HAP-1 (cell line): ENCODE measurements at regions not wholly inside any gene's neighbourhood (a gene's known extent, or its start where the extent isn't known, plus 50 kb on each side); places are given as distances from the start of the nearest gene placed in this dataset.
"Not testable (repeated sequence)": the region's sequence is repeated elsewhere in the genome, so short reads cannot be mapped to it uniquely, and the experiment has no call there.

Source experiments
- DNase-seq, 2 experiments: peaks; one replicate each; pipeline ENCODE4 v3.0.0-alpha.2; 2016 to 2020; ENCODE audit warnings: low spot score in 2 of 2
- H3K27me3 ChIP-seq: fragments of 250-450 bp; sonication (Bioruptor Pico); 2 replicates; pipeline ENCODE4 v1.5.1; 2020; ENCODE audit warnings: low read depth, mild to moderate bottlenecking, moderate library complexity
- H3K36me3 ChIP-seq: fragments of 250-450 bp; sonication (Bioruptor Pico); replicated peaks from 2 replicates; pipeline ENCODE4 v1.5.1; 2020; ENCODE audit warnings: mild to moderate bottlenecking
- H3K4me1 ChIP-seq: fragments of 250-450 bp; sonication (Bioruptor Pico); 2 replicates; pipeline ENCODE4 v1.5.1; 2020; ENCODE audit warnings: mild to moderate bottlenecking
- H3K4me3 ChIP-seq: fragments of 250-450 bp; sonication (Bioruptor Pico); 2 replicates; pipeline ENCODE4 v1.5.1; 2020; ENCODE audit warnings: mild to moderate bottlenecking, moderate library complexity
- H3K9me3 ChIP-seq: fragments of 250-450 bp; sonication (Bioruptor Pico); 2 replicates; pipeline ENCODE4 v1.5.1; 2020; ENCODE audit warnings: mild to moderate bottlenecking, moderate library complexity
- in situ Hi-C: fragments of 300-500 bp; cut with MboI; formaldehyde crosslinking; loops from 3 replicates; pipeline ENCODE4 v1.14.3; 2020; ENCODE audit warnings: low sequenced_read_pairs, inconsistent platforms, mixed read lengths

DNA sequence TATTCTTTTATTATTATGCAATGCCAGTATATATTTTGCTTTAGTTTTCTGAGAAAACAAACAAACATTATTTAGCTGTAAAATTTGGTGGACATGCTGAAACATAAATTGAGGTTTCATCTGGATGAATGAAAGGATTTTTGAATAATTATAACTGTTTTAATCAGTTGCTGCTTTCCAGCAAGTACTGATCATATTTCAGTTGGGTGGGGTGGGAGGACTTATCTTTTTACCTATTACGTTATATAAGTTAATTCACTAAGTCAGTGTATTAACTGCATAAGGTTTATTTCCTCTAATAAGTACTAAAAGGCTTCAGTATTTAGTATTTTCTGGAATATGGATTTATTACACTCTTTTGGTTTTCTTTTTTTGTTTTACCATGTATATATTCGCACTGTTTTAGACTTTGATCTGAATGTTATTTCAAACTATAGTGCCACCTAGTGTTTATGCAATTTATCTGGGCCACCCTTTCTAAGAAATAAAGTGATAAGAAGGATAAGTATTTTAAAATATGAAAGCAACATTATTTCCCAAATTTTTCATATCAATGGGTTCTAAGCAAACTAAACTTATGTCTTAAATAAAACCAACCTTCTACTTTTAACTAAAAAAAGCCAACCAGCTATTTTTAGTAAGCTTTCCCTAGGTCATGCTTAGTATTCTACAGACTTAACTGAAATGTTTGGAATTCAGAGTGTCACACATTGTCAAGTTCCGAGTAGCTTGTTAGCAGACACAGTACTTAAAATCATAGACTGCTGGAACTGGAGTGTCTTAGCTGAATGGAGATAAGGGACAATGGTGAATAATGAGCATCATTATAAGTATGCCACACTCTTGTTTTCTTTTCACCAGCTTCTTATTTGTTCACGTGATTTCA, 105.4 kb upstream of the MCHR2 start:
- H3K4me1 ChIP-seq, result peaks cover 2% of the 10 kb centered on the region; the same call in 1 of the 2 replicates
- peak in 1 of 2 experiments; percentile 60 for DNase-seq
- no peaks in the 10 kb centered on the region for H3K27me3 ChIP-seq
- no peaks in the 10 kb centered on the region for H3K36me3 ChIP-seq
- in situ Hi-C loops, result loop anchor here (10.0 kb wide), 1 partner anchor 235 kb away; no protein-coding TSS in a partner anchor
- H3K4me3 ChIP-seq, result no peak overlapping the region
- H3K9me3 ChIP-seq, result no peaks in the 10 kb centered on the region

DNA sequence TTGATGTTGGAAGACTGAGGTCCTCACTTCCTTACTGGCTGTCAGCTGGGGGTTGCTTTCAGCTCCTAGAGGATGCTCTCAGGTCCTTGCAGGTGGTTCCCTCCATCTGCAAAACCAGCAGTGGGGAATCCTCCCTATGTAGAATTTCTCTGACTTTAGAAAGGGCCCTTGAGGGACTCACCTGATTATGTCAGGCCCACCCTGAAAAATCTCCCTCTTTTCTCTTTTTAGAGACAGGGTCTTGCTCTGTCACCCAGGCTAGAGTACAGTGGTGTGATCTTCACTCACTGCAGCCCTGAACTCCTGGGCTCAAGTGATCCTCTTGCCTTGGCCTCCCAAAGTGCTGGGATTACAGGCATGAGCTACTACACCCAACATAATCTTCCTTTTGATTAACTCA, 102.9 kb upstream of the MCHR2 start:
- no peak overlapping the region for H3K4me3 ChIP-seq
- H3K4me1 ChIP-seq, result peaks cover 2% of the 10 kb centered on the region; the same call in 1 of the 2 replicates
- H3K27me3 ChIP-seq, result no peaks in the 10 kb centered on the region
- in situ Hi-C loops, result loop anchor here (10.0 kb wide), 1 partner anchor 232 kb away; no protein-coding TSS in a partner anchor
- H3K9me3 ChIP-seq, result no peaks in the 10 kb centered on the region
- H3K36me3 ChIP-seq, result no peaks in the 10 kb centered on the region
- DNase-seq, result no peak

DNA sequence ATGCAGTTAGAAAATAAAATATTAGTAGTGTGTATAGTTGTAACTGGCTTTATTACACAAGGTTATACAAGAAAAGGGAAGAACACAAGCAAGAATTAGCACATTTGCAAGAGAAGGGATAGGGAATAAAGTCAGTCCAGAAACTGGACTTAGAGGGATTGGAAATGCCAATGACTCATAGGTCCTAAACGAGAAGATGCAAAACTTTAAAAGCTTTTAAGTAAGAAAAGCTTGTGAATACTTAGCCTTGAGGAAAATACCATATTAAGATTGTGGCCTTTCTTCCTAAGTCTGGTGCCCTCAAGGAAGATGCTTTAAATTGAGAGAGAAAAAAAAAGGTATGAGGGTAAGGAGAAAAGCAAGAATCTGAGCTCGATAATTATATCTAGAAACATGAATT, 102.3 kb upstream of the MCHR2 start:
- in situ Hi-C loops, result loop anchor here (10.0 kb wide), 1 partner anchor 232 kb away; no protein-coding TSS in a partner anchor
- H3K9me3 ChIP-seq, result no peaks in the 10 kb centered on the region
- H3K36me3 ChIP-seq, result no peaks in the 10 kb centered on the region
- peaks cover 2% of the 10 kb centered on the region; the same call in 1 of the 2 replicates for H3K4me1 ChIP-seq
- H3K27me3 ChIP-seq, result no peaks in the 10 kb centered on the region
- no peak overlapping the region for H3K4me3 ChIP-seq
- peak in 1 of 2 experiments; percentile 60 for DNase-seq

DNA sequence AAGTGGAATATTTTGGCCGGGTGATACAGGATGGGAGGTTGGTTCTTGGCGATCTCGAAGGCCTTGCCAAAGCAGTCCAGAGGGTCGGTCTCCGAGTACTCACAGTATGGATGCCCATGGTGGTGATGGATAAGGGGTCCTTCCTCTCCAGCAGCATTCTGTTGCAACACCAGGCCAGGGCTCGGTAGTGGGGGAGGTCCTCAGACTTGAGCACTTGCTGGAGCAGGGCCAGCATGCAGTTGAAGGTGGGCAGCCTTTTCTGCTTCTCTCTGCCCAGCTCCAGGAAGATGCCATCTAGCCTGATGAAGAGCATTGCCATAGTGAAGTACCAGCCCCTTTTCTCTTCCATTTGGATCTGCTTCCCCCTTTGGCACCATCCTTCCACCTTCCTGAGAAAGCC, 99.4 kb upstream of the MCHR2 start:
- H3K36me3 ChIP-seq, result no peaks in the 10 kb centered on the region
- no peaks in the 10 kb centered on the region for H3K27me3 ChIP-seq
- no peaks in the 10 kb centered on the region for H3K9me3 ChIP-seq
- H3K4me3 ChIP-seq, result no peak overlapping the region
- DNase-seq, result no peak
- peaks cover 2% of the 10 kb centered on the region; the same call in 1 of the 2 replicates for H3K4me1 ChIP-seq
- in situ Hi-C loops, result loop anchor here (10.0 kb wide), 1 partner anchor 229 kb away; no protein-coding TSS in a partner anchor

DNA sequence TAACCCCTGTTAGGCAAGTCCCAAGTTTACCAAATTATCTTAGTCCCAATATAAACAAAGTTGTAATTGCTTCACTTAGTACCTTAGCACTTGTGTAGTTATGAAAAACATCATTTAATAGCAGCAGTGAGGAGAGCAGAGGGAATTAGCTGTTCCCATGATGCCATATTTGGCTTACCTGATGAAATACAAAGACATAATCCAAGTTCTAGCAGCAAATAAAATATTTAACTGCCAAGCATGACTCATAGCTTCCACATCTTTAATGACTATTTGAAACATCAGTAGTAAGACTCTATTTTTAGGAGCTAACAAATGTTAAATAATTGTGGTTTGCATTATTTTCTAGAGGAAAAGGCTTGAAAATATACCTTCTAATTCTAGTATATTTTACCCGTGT, 94.0 kb upstream of the MCHR2 start:
- DNase-seq, result no peak
- Histone ChIP-seq H3K36me3 (no peaks in the 10 kb centered on the region), H3K4me3 (no peak overlapping the region), H3K9me3 (no peaks in the 10 kb centered on the region), H3K27me3 (no peaks in the 10 kb centered on the region), H3K4me1 (no peaks in the 10 kb centered on the region)
- in situ Hi-C loops, result no loop called here

DNA sequence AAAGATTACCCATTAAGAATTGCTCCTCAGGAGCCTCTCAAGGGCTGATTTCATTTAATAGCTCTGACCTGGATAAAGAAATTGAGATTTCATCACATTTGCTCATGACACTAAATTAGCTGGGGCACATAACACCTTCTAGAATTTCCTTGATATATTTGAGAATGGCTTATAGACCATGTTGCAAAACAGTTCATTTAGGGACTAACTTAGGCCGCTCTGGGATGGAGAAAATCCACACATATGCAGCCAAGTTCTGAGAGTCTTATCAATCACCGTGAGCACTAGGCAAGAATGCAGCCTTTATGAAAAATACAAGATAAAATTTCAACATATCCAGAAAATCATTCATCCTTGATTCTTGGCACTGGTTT, 91.0 kb upstream of the MCHR2 start:
- in situ Hi-C loops, result no loop called here
- Histone ChIP-seq H3K27me3 (no peaks in the 10 kb centered on the region), H3K4me3 (no peak overlapping the region), H3K36me3 (no peaks in the 10 kb centered on the region), H3K4me1 (no peaks in the 10 kb centered on the region), H3K9me3 (no peaks in the 10 kb centered on the region)
- DNase-seq, result no peak

DNA sequence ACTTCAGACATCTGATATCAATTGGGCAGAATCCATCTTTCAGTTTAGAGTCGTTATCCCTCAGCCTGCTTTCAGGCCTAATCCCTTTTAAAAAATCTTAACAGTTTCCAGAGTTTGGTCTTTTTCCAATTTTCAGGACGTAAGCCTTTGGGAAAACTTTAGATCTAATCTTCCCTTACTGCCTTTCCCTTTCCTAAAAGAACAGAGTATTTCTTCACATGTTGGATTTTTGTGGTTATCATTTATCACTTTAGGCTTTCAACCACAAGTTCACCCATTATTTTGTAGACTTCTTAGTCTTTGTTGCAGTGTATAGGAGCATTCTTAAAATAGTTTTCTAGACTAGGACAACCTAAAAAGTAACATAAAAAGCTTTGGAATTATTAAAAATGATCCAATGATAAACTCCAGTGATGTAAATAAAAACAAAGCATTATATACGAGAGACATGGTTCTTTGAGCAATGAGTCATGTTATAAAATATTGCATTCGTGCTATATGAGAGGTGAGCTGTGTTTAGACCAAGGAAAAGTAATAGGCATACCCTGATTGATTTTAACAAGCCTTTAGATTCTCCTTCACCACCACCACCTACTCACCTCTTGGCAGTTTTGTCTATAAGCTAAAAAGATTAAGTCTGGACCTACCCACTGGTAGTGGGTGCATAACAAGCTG, 90.4 kb upstream of the MCHR2 start:
- peak in 1 of 2 experiments; percentile 6 for DNase-seq
- Histone ChIP-seq H3K9me3 (no peaks in the 10 kb centered on the region), H3K36me3 (no peaks in the 10 kb centered on the region), H3K4me3 (no peak overlapping the region), H3K4me1 (no peaks in the 10 kb centered on the region), H3K27me3 (no peaks in the 10 kb centered on the region)
- in situ Hi-C loops, result no loop called here

DNA sequence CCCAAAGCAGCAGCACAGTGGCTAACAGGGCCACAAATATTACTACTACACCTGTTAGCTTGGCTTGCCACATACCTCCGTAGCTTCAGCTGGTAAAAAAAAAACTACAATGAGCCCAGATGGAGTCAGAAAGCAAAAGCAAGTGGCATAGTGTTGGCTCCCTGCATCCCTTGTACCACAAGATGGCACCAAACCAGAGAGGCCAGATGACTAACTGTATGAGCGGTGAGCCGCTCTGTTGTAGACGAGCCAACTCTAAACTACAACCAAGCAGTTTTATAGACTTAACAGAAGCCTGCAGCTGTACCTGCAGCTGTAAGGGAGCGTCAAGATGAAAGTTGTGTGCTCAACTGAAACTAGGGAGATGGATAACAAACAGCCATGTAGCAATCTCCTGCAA, 84.5 kb upstream of the MCHR2 start:
- in situ Hi-C loops, result no loop called here

DNA sequence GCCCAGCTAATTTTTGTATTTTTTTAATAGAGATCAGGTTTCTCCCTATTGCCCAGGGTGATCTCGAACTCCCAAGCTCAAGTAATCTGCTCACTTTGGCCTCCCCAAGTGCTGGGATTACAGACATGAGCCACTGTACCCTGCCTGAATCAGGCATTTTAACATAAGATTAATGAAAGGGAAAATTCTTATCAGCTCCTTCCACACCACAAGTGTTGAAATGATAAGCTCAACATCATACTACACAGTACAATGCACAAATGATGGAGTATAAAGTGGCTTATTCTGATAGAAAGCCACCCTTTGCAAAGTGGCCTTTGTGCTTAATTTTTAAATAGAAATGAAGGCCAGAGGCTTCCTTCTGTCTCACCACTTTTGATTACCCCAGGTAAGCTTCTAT, 71.3 kb upstream of the MCHR2 start:
- no peak for DNase-seq
- in situ Hi-C loops, result no loop called here

More for the DNA sequence above, 84.5 kb upstream of the MCHR2 start:
- Histone ChIP-seq H3K36me3 (no peaks in the 10 kb centered on the region), H3K9me3 (no peaks in the 10 kb centered on the region), H3K27me3 (no peaks in the 10 kb centered on the region), H3K4me3 (no peak overlapping the region), H3K4me1 (no peaks in the 10 kb centered on the region)
- DNase-seq, result peak in 1 of 2 experiments; percentile 24

DNA sequence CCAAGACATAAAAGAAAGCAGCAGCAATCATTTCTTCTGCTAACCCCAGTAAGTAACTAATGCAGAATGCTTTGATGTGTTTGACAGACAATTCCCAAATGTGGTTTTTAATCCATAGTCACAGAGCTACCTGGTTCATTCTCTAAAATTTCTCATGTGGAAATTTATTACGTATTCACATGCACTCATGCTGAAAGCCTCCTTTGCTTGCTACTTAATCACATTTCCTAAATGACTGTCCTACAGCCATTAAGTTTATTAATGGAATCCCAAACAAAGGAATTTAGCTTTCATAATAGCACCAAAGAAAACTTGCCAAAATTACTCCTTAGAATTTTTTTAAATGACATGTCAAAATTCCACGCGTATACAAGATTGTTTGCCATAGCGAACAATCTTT, 68.6 kb upstream of the MCHR2 start:
- Histone ChIP-seq H3K4me3 (no peak overlapping the region), H3K9me3 (no peaks in the 10 kb centered on the region), H3K36me3 (no peaks in the 10 kb centered on the region), H3K4me1 (no peaks in the 10 kb centered on the region), H3K27me3 (no peaks in the 10 kb centered on the region)
- in situ Hi-C loops, result no loop called here
- no peak for DNase-seq

More for the DNA sequence above, 71.3 kb upstream of the MCHR2 start:
- Histone ChIP-seq H3K36me3 (no peaks in the 10 kb centered on the region), H3K27me3 (no peaks in the 10 kb centered on the region), H3K9me3 (no peaks in the 10 kb centered on the region), H3K4me3 (no peak overlapping the region), H3K4me1 (no peaks in the 10 kb centered on the region)

DNA sequence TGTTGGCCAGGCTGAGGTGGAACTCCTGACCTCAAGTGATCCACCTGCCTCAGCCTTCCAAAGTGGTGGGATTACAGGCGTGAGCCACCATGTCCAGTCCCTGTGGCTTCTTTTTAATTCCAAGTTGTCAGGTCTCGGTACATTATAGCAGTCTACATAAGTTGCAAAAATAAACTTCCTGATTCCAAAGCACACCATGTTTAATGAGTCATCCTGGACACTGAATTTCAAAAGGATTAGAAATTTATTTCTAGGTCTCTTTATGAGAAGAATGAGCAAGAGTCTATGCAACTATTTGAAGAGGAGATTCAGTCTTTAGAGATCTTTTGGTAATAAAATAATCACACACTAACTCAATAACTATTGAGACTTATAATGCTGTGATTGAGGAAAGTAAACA, 63.9 kb upstream of the MCHR2 start:
- Histone ChIP-seq H3K9me3 (no peaks in the 10 kb centered on the region), H3K27me3 (no peaks in the 10 kb centered on the region), H3K36me3 (no peaks in the 10 kb centered on the region), H3K4me1 (no peaks in the 10 kb centered on the region), H3K4me3 (no peak overlapping the region)
- no peak for DNase-seq
- in situ Hi-C loops, result no loop called here

DNA sequence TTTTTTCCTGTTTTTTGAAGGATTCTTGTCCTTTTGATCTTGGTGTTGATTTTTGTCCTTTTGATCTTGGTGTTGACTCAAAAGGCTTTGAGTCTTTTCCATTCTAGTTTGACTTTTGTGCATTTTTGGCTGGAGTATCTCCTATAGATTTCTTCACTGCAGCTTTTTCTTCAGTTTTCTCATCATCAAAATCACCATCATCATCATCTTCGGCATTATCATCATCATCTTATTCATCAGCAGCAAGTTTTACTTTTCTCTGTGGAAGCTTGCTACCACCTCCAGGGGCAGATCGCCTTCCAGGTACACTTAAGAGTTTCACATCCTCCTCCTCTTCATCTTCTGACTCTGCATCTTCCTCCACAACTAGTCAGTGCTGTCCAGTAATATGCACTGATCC, 56.5 kb upstream of the MCHR2 start:
- in situ Hi-C loops, result no loop called here
- Histone ChIP-seq H3K4me1 (no peaks in the 10 kb centered on the region), H3K36me3 (no peaks in the 10 kb centered on the region), H3K27me3 (no peaks in the 10 kb centered on the region), H3K9me3 (no peaks in the 10 kb centered on the region), H3K4me3 (no peak overlapping the region)
- DNase-seq, result no peak

DNA sequence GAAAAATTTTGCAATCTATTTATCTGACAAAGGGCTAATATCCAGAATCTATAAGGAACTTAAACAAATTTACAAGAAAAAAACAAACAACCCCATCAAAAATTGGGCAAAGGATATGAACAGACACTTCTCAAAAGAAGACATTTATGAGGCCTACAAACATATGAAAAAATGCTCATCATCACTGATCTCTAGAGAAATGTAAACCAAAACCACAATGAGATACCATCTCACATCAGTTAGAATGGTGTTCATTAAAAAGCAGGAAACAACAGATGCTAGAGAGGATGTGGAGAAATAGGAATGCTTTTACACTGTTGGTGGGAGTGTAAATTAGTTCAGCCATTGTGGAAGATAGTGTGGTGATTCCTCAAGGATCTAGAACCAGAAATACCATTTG, 49.9 kb upstream of the MCHR2 start:
- in situ Hi-C loops, H3K27me3 ChIP-seq, H3K4me1 ChIP-seq, H3K36me3 ChIP-seq, H3K9me3 ChIP-seq, DNase-seq, H3K4me3 ChIP-seq: not testable (repeated sequence)
